Neural progenitor cell (in vitro differentiated cells): ENCODE measurements at regions not wholly inside any gene's neighbourhood (a gene's known extent, or its start where the extent isn't known, plus 50 kb on each side); places are given as distances from the start of the nearest gene placed in this dataset.
"Not testable (repeated sequence)": the region's sequence is repeated elsewhere in the genome, so short reads cannot be mapped to it uniquely, and the experiment has no call there.

ENCODE experiments used
- DNase-seq: peaks from one replicate; pipeline ENCODE4 v3.0.0-alpha.2; 2016; ENCODE audit warnings: low spot score
- H2AFZ ChIP-seq: fragments of 200-600 bp; sonication (generic); replicated peaks from 2 replicates; pipeline ENCODE4 v1.6.1; 2016; ENCODE audit warnings: antibody characterized with exemption
- H3F3A ChIP-seq: fragments of 200-600 bp; sonication (generic); 2 replicates; pipeline ENCODE4 v1.6.1; 2016; ENCODE audit warnings: antibody characterized with exemption, low read depth
- H3K27ac ChIP-seq: fragments of 200-600 bp; sonication (generic); 2 replicates; pipeline ENCODE4 v1.5.1; 2016; ENCODE audit warnings: mild to moderate bottlenecking
- H3K27me3 ChIP-seq: fragments of 200-600 bp; sonication (generic); 2 replicates; pipeline ENCODE4 v1.6.1; 2016; ENCODE audit warnings: mild to moderate bottlenecking, moderate library complexity
- H3K36me3 ChIP-seq: fragments of 200-600 bp; sonication (generic); 2 replicates; pipeline ENCODE4 v1.5.1; 2016
- H3K4me1 ChIP-seq: fragments of 200-600 bp; sonication (generic); 2 replicates; pipeline ENCODE4 v1.6.1; 2016; ENCODE audit warnings: mixed run types
- H3K4me2 ChIP-seq: fragments of 200-600 bp; sonication (generic); 2 replicates; pipeline ENCODE4 v1.6.1; 2016
- H3K4me3 ChIP-seq: fragments of 200-600 bp; sonication (generic); 2 replicates; pipeline ENCODE4 v1.5.1; 2016
- H3K79me2 ChIP-seq: fragments of 200-600 bp; sonication (generic); 2 replicates; pipeline ENCODE4 v1.6.1; 2016; ENCODE audit warnings: low read depth
- H3K9ac ChIP-seq: fragments of 200-600 bp; sonication (generic); 2 replicates; pipeline ENCODE4 v1.6.1; 2016
- H3K9me3 ChIP-seq: fragments of 200-600 bp; sonication (generic); 2 replicates; pipeline ENCODE4 v1.5.1; 2016; ENCODE audit warnings: low read depth
- H4K20me1 ChIP-seq: fragments of 200-600 bp; sonication (generic); 2 replicates; pipeline ENCODE4 v1.6.1; 2016; ENCODE audit warnings: low read depth
- H3K27ac Mint-ChIP-seq: 3 replicates; pipeline ENCODE4 v1.8.0; 2021; ENCODE audit warnings: mixed read lengths
- H3K27me3 Mint-ChIP-seq: 2 replicates; pipeline ENCODE4 v1.8.0; 2022; ENCODE audit warnings: low read depth, mild to moderate bottlenecking, inconsistent platforms, moderate library complexity, mixed read lengths; ENCODE audit not compliant: insufficient read depth
- H3K36me3 Mint-ChIP-seq: 3 replicates; pipeline ENCODE4 v1.8.0; 2021; ENCODE audit warnings: mixed read lengths
- H3K4me1 Mint-ChIP-seq: 3 replicates; pipeline ENCODE4 v1.8.0; 2021; ENCODE audit warnings: mixed read lengths
- H3K4me3 Mint-ChIP-seq: 3 replicates; pipeline ENCODE4 v1.8.0; 2021; ENCODE audit warnings: mild to moderate bottlenecking, moderate library complexity, mixed read lengths
- H3K9me3 Mint-ChIP-seq: 3 replicates; pipeline ENCODE4 v1.8.0; 2020; ENCODE audit warnings: mixed read lengths
- CTCF ChIP-seq: fragments of 200-600 bp; sonication (generic); IDR thresholded peaks from 2 replicates; pipeline ENCODE4 v1.5.1; 2017; ENCODE audit warnings: antibody characterized with exemption, mild to moderate bottlenecking
- EZH2 ChIP-seq: fragments of 200-600 bp; sonication (generic); IDR thresholded peaks from 2 replicates; pipeline ENCODE4 v1.6.1; 2017; ENCODE audit warnings: antibody characterized with exemption, mild to moderate bottlenecking, moderate library complexity
- EZH2phosphoT487 ChIP-seq: fragments of 200-600 bp; sonication (generic); IDR thresholded peaks from 2 replicates; pipeline ENCODE4 v1.6.1; 2017; ENCODE audit warnings: antibody characterized with exemption

- DNase-seq: no peak
- Histone ChIP-seq H3K79me2 (no peaks in the 10 kb centered on the region), H3K4me2 (no peak overlapping the region)
Observed at GRCh38 chrX:93264261-93265002, 408.9 kb downstream of the NAP1L3 start.

DNA sequence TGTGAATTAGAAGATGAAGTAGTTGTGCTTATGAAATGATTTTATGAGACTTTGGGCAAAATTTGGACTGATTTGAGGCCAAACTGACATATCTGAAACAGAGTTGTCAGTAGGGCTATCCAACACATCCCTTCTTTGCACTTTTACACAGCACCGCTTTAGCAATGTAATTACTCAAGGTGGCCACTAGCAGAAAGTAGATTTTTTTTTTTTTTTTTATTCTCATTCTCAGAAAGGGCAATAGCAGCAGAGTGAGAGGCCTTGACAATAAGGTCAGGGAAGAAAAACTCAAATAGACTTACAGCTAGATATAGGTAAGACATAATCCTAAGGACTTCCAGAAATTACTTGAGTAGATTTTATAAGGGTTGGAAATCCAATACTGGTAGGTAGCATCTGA lies 414.3 kb downstream of the NAP1L3 start:
- no peak for TF ChIP-seq EZH2
- peak; percentile 37 for TF ChIP-seq CTCF
- Histone ChIP-seq H2AFZ (peak overlapping the region; percentile 8), H3K4me1 (no peaks in the 10 kb centered on the region), H4K20me1 (no peaks in the 10 kb centered on the region), H3K79me2 (no peaks in the 10 kb centered on the region), H3K4me3 (no peak overlapping the region), H3K9ac (no peak overlapping the region), H3K36me3 (no peaks in the 10 kb centered on the region), H3K4me2 (no peak overlapping the region), H3F3A (no peaks in the 10 kb centered on the region), H3K27ac (no peak overlapping the region), H3K9me3 (no peaks in the 10 kb centered on the region), H3K27me3 (no peaks in the 10 kb centered on the region)
- Mint-ChIP-seq H3K27ac (no peak overlapping the region), H3K4me3 (no peak overlapping the region), H3K4me1 (no peaks in the 10 kb centered on the region), H3K36me3 (no peaks in the 10 kb centered on the region), H3K27me3 (no peaks in the 10 kb centered on the region), H3K9me3 (no peaks in the 10 kb centered on the region)
- no peak for DNase-seq

More at GRCh38 chrX:93264261-93265002, 408.9 kb downstream of the NAP1L3 start:
- H3K27me3 Mint-ChIP-seq: no peaks in the 10 kb centered on the region
- Histone ChIP-seq H3K27me3 (no peaks in the 10 kb centered on the region), H3K4me1 (no peaks in the 10 kb centered on the region), H2AFZ (no peak overlapping the region), H3K36me3 (no peaks in the 10 kb centered on the region), H3K4me3 (no peak overlapping the region), H3K9me3 (no peaks in the 10 kb centered on the region), H3K27ac (no peak overlapping the region), H3K9ac (no peak overlapping the region), H3F3A (no peaks in the 10 kb centered on the region), H4K20me1 (no peaks in the 10 kb centered on the region)
- H3K9me3 Mint-ChIP-seq: no peaks in the 10 kb centered on the region
- H3K27ac Mint-ChIP-seq: no peak overlapping the region
- H3K36me3 Mint-ChIP-seq: no peaks in the 10 kb centered on the region
- no peak overlapping the region for H3K4me3 Mint-ChIP-seq
- no peaks in the 10 kb centered on the region for H3K4me1 Mint-ChIP-seq
- TF ChIP-seq CTCF (no peak), EZH2phosphoT487 (no peak), EZH2 (no peak)

DNA sequence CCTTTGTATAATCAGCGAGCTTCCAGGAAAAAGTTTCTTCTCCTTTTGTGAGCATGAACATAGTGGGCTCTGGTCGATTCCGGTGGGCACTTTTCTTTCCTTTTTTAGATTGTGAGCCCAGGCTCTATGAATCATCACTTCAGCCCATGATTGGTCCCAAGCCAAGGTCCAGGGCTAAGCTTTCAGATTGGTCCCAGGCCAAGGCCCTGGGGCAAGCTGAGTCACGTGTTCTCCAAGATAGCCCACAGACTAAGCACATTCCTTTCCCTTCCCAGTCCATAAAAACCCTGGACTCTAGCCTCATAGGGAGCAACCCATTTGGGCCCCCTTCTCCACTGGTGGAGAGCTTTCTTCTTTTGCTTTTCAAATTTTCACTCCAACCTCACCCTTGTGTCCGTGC lies 430.5 kb downstream of the NAP1L3 start:
- H3K4me1 Mint-ChIP-seq: no peaks in the 10 kb centered on the region

DNA sequence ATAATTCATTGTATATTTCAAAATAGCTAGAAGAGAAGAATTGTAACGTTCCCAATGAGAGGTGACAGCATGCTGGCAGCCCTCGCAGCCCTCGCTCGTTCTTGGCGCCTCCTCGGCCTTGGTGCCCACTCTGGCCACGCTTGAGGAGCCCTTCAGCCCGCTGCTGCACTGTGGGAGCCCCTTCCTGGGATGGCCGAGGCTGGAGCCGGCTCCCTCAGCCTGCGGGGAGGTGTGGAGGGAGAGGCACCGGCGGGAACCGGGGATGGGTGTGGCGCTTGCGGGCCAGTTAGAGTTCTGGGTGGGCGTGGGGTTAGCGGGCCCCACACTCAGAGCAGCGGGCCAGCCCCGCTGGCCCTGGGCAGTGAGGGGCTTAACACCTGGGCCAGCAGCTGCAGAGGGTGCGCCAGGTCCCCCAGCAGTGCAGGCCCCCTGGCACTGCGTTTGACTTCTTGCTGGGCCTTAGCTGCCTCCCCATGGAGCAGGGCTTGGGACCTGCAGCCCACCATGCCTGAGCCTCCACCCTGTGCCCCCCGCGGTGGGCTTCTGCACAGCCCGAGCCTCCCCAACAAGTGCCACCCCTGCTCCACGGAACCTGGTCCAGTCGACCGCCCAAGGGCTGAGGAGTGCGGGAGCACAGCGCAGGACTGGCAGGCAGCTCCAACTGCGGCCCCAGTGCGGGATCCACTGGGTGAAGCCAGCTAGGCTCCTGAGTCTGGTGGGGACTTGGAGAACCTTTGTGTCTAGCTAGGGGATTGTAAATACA lies 437.7 kb downstream of the NAP1L3 start:
- H3K4me1 ChIP-seq, H3K9me3 Mint-ChIP-seq, H3K9me3 ChIP-seq, H3K4me1 Mint-ChIP-seq, H3K79me2 ChIP-seq, H3K27me3 ChIP-seq, H3K4me3 ChIP-seq, H3K27ac Mint-ChIP-seq, H3F3A ChIP-seq, H3K27me3 Mint-ChIP-seq, H3K4me2 ChIP-seq, H2AFZ ChIP-seq, H3K9ac ChIP-seq, H3K36me3 ChIP-seq, H3K4me3 Mint-ChIP-seq, DNase-seq, H3K27ac ChIP-seq, H3K36me3 Mint-ChIP-seq, H4K20me1 ChIP-seq: not testable (repeated sequence)

More for the DNA sequence above, 430.5 kb downstream of the NAP1L3 start:
- no peaks in the 10 kb centered on the region for H3K36me3 ChIP-seq
- H3K9me3 ChIP-seq: no peaks in the 10 kb centered on the region
- H3K4me2 ChIP-seq: no peak overlapping the region
- no peak for DNase-seq
- H3K9ac ChIP-seq: no peak overlapping the region
- peak overlapping the region; percentile 50 for H2AFZ ChIP-seq
- Mint-ChIP-seq H3K36me3 (no peaks in the 10 kb centered on the region), H3K9me3 (no peaks in the 10 kb centered on the region), H3K27ac (no peak overlapping the region), H3K27me3 (peaks cover 2% of the 10 kb centered on the region), H3K4me3 (no peak overlapping the region)
- H3K4me1 ChIP-seq: no peaks in the 10 kb centered on the region
- H3K27ac ChIP-seq: no peak overlapping the region
- no peaks in the 10 kb centered on the region for H3K27me3 ChIP-seq
- no peaks in the 10 kb centered on the region for H3K79me2 ChIP-seq
- H3K4me3 ChIP-seq: no peak overlapping the region
- TF ChIP-seq EZH2phosphoT487 (no peak), CTCF (no peak), EZH2 (no peak)
- no peaks in the 10 kb centered on the region for H4K20me1 ChIP-seq
- H3F3A ChIP-seq: no peaks in the 10 kb centered on the region
